Calu3 (cell line): ENCODE measurements at regions not wholly inside any gene's neighbourhood (a gene's known extent, or its start where the extent isn't known, plus 50 kb on each side); places are given as distances from the start of the nearest gene placed in this dataset.
A peak's percentile ranks its signal among the peaks of the same experiment; 100 is the strongest.

ENCODE experiments used
- BruUV-seq: library from RNA; stranded (reverse); fragments of 400-500 nt; replicated peaks from 2 replicates; lab custom pipeline; 2021; lab: Mats Ljungman, UMichigan
- CTCF ChIA-PET: fragments of 300-600 bp; sonication (Branson Sonifier 250); formaldehyde crosslinking; loops from one replicate; lab custom pipeline; 2022; ENCODE audit warnings: antibody characterized with exemption; lab: Charles Lee
- DNase-seq: peaks from one replicate; pipeline ENCODE4 v3.0.0; 2022
- H3K27ac Mint-ChIP-seq: one replicate; pipeline ENCODE4 v1.8.0; 2022; ENCODE audit warnings: mixed read lengths; ENCODE audit not compliant: unreplicated experiment
- H3K27me3 Mint-ChIP-seq: one replicate; pipeline ENCODE4 v1.8.0; 2022; ENCODE audit warnings: mixed read lengths; ENCODE audit not compliant: unreplicated experiment
- H3K36me3 Mint-ChIP-seq: one replicate; pipeline ENCODE4 v1.8.0; 2022; ENCODE audit warnings: mild to moderate bottlenecking, moderate library complexity, mixed read lengths; ENCODE audit not compliant: insufficient read depth, unreplicated experiment
- H3K4me1 Mint-ChIP-seq: one replicate; pipeline ENCODE4 v1.8.0; 2022; ENCODE audit warnings: mild to moderate bottlenecking, low read depth, mixed read lengths; ENCODE audit not compliant: unreplicated experiment
- H3K4me3 Mint-ChIP-seq: one replicate; pipeline ENCODE4 v1.8.0; 2022; ENCODE audit warnings: mild to moderate bottlenecking, low read depth, moderate library complexity, mixed read lengths; ENCODE audit not compliant: unreplicated experiment
- H3K9me3 Mint-ChIP-seq: one replicate; pipeline ENCODE4 v1.8.0; 2022; ENCODE audit warnings: low read depth, mixed read lengths; ENCODE audit not compliant: unreplicated experiment
- CTCF ChIP-seq: fragments of 200-600 bp; IDR thresholded peaks from one replicate; pipeline ENCODE4 v1.8.0; 2022; ENCODE audit warnings: antibody characterized with exemption; ENCODE audit not compliant: unreplicated experiment
- intact Hi-C: fragments of 100-400 bp; cut with micrococcal nuclease; formaldehyde crosslinking; loops from one replicate; pipeline ENCODE4 v1.10.0; 2022; ENCODE audit not compliant: unreplicated experiment

- BruUV-seq = no TSS peak
- H3K27ac Mint-ChIP-seq = no peak overlapping the region
These were observed 108.1 kb downstream of the MAP3K21 start for GRCh38 chr1:233435622-233436021.

GRCh38 chr1:233439721-233440120, 112.2 kb downstream of the MAP3K21 start:
- no peak overlapping the region for H3K27ac Mint-ChIP-seq
- intact Hi-C loops = loop anchor here (1.0 to 5.0 kb wide), 3 partner anchors 173 to 465 kb away; partner anchors contain the start of genes KCNK1 and SLC35F3
- BruUV-seq = no TSS peak
- CTCF ChIA-PET = interaction anchor here (0.9 to 3.2 kb wide), 3 partner anchors 179 to 626 kb away, joined by 3 to 17 read pairs (median 14); no protein-coding TSS in a partner anchor
- H3K4me1 Mint-ChIP-seq = no peaks in the 10 kb centered on the region
- no peak for DNase-seq
- no peaks in the 10 kb centered on the region for H3K36me3 Mint-ChIP-seq
- TF ChIP-seq CTCF = no peak
- H3K27me3 Mint-ChIP-seq = no peaks in the 10 kb centered on the region
- no peaks in the 10 kb centered on the region for H3K9me3 Mint-ChIP-seq
- no peak overlapping the region for H3K4me3 Mint-ChIP-seq

More at GRCh38 chr1:233435622-233436021, 108.1 kb downstream of the MAP3K21 start:
- H3K9me3 Mint-ChIP-seq = no peaks in the 10 kb centered on the region
- no peaks in the 10 kb centered on the region for H3K36me3 Mint-ChIP-seq
- H3K4me3 Mint-ChIP-seq = no peak overlapping the region
- DNase-seq = no peak
- intact Hi-C loops = no loop called here
- no peak for TF ChIP-seq CTCF
- H3K4me1 Mint-ChIP-seq = no peaks in the 10 kb centered on the region
- no peaks in the 10 kb centered on the region for H3K27me3 Mint-ChIP-seq
- CTCF ChIA-PET = no interaction called here

- TF ChIP-seq CTCF = peak; percentile 67
- Mint-ChIP-seq H3K9me3 (no peaks in the 10 kb centered on the region), H3K4me3 (no peak overlapping the region), H3K4me1 (no peaks in the 10 kb centered on the region), H3K36me3 (no peaks in the 10 kb centered on the region), H3K27ac (no peak overlapping the region), H3K27me3 (no peaks in the 10 kb centered on the region)
- DNase-seq = peak; percentile 40
- no TSS peak for BruUV-seq
- CTCF ChIA-PET = interaction anchor here (0.6 to 3.2 kb wide), 12 partner anchors 12 to 670 kb away, joined by 3 to 17 read pairs (median 3); partner anchors contain the start of gene KCNK1
- intact Hi-C loops = loop anchor here (1.0 to 5.0 kb wide), 5 partner anchors 171 to 625 kb away; partner anchors contain the start of genes KCNK1 and SLC35F3
These were observed 113.5 kb downstream of the MAP3K21 start for GRCh38 chr1:233440951-233441401.

GRCh38 chr1:233442026-233442780, 114.7 kb downstream of the MAP3K21 start:
- intact Hi-C loops = loop anchor here (5.0 kb wide), 2 partner anchors 170 to 230 kb away; partner anchors contain the start of gene KCNK1
- no peak for DNase-seq
- H3K4me1 Mint-ChIP-seq = no peaks in the 10 kb centered on the region
- no peak overlapping the region for H3K27ac Mint-ChIP-seq
- CTCF ChIA-PET = interaction anchor here (0.7 to 3.2 kb wide), 4 partner anchors 10 to 669 kb away, joined by 3 to 17 read pairs (median 5); no protein-coding TSS in a partner anchor
- peaks cover 2% of the 10 kb centered on the region for H3K9me3 Mint-ChIP-seq
- no TSS peak for BruUV-seq
- H3K4me3 Mint-ChIP-seq = no peak overlapping the region
- no peaks in the 10 kb centered on the region for H3K36me3 Mint-ChIP-seq
- H3K27me3 Mint-ChIP-seq = no peaks in the 10 kb centered on the region
- TF ChIP-seq CTCF = no peak
